SH-SY5Y (cell line): ENCODE measurements at regions not wholly inside any gene's neighbourhood (a gene's known extent, or its start where the extent isn't known, plus 50 kb on each side); places are given as distances from the start of the nearest gene placed in this dataset.

ENCODE experiments used
- GATA2 ChIP-seq: IDR thresholded peaks from 2 replicates; pipeline ENCODE4 v1.6.1; 2011; ENCODE audit warnings: mild to moderate bottlenecking, low read depth, low read length
- GATA3 ChIP-seq: IDR thresholded peaks from 2 replicates; pipeline ENCODE4 v1.6.1; 2011; ENCODE audit warnings: low read depth, mild to moderate bottlenecking, low read length, moderate library complexity

GRCh38 chr13:73715114-73715910, 418.9 kb downstream of the KLF12 start:
- TF ChIP-seq GATA2 = no peak
- TF ChIP-seq GATA3 = no peak
